ENCODE measurements at regions not wholly inside any gene's neighbourhood (a gene's known extent, or its start where the extent isn't known, plus 50 kb on each side); places are given as distances from the start of the nearest gene placed in this dataset.

DNA sequence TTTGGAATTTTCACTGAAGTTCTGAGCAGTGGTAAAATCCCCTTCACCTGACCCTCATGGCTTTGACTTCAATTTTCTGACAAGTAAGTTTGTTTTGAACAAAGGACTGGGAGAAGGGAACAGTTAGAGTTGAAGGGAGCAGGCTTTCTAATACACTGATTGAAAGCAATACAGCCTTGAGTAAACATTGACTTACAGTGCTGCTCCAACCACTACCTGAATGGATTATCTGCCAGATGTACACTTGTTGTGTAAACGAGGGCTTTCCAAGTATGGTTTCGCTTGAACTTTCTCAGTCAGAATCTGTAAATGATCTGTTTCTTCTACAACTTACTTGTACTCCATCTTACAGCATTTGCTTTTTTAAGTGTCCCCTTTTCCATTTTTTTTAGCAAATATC is 1414.9 kb upstream of the NUDT12 start:
- Histone ChIP-seq H3K4me3 (no peak overlapping the region), H3K27ac (no peak overlapping the region), H3K9me3 (no peaks in the 10 kb centered on the region), H3K36me3 (no peaks in the 10 kb centered on the region), H3K4me1 (no peaks in the 10 kb centered on the region), H3K27me3 (no peaks in the 10 kb centered on the region)
- TF ChIP-seq, protein P1, sequence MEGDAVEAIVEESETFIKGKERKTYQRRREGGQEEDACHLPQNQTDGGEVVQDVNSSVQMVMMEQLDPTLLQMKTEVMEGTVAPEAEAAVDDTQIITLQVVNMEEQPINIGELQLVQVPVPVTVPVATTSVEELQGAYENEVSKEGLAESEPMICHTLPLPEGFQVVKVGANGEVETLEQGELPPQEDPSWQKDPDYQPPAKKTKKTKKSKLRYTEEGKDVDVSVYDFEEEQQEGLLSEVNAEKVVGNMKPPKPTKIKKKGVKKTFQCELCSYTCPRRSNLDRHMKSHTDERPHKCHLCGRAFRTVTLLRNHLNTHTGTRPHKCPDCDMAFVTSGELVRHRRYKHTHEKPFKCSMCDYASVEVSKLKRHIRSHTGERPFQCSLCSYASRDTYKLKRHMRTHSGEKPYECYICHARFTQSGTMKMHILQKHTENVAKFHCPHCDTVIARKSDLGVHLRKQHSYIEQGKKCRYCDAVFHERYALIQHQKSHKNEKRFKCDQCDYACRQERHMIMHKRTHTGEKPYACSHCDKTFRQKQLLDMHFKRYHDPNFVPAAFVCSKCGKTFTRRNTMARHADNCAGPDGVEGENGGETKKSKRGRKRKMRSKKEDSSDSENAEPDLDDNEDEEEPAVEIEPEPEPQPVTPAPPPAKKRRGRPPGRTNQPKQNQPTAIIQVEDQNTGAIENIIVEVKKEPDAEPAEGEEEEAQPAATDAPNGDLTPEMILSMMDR (IDR thresholded peaks at IDR 0.05): no peak
- no peak for DNase-seq (ENCODE audit: low spot score)

GRCh38 chr5:104967806-104968410 is 1405.3 kb upstream of the NUDT12 start:
- no peaks in the 10 kb centered on the region for H3K4me1 ChIP-seq
- no peak overlapping the region for H3K4me3 ChIP-seq
- no peak for DNase-seq (ENCODE audit: low spot score)
- no peaks in the 10 kb centered on the region for H3K27me3 ChIP-seq
- H3K36me3 ChIP-seq: no peaks in the 10 kb centered on the region
- H3K9me3 ChIP-seq: no peaks in the 10 kb centered on the region
- TF ChIP-seq, protein P1 (IDR thresholded peaks at IDR 0.05): no peak
- no peak overlapping the region for H3K27ac ChIP-seq

DNA sequence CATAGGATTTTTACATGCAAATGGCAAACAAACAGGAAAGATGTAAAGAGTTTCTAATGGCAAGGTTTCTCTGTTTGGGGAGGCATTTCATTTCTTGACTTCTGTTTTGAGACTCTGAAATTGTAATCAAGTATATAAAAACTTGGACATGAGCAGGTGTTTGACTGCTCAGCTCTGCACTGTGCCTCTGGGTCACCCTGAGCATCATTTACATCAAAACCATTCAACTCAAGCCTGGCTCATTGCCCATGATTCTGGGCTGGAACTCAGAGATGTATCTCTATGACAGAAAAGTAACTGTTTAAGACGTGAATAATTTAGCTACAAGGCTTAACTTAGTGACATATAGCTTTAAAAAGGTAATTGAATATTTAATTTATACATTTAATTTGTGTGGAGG is 1402.4 kb upstream of the NUDT12 start:
- no peak overlapping the region for H3K4me3 ChIP-seq
- no peaks in the 10 kb centered on the region for H3K4me1 ChIP-seq
- H3K36me3 ChIP-seq: no peaks in the 10 kb centered on the region
- H3K27me3 ChIP-seq: no peaks in the 10 kb centered on the region
- no peak overlapping the region for H3K27ac ChIP-seq
- DNase-seq (ENCODE audit: low spot score): no peak
- TF ChIP-seq, protein P1 (IDR thresholded peaks at IDR 0.05): no peak
- H3K9me3 ChIP-seq: peaks cover 0 to 4% of the 10 kb centered on the region in 2 donors

DNA sequence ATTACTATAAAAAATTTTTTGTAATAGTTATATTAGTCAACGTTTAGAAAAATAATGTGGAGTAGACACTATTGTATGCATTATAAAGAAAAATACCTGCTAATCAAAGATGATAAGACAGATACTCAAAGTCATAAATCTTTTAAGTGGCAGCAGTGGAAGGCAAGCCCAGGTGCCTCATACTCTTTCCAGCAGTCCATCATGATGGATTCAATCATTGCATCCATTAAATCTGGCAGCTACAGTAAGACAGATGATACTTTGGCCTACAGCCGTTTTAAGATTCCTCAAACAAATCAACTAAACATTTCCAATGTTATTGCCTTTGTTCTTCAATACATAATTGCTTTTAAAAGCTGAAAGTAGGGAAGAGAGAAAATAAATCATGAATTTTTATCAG is 1392.9 kb upstream of the NUDT12 start:
- TF ChIP-seq, protein P1 (IDR thresholded peaks at IDR 0.05): no peak
- no peaks in the 10 kb centered on the region for H3K27me3 ChIP-seq
- peaks cover 0 to 4% of the 10 kb centered on the region in 2 donors for H3K9me3 ChIP-seq
- no peaks in the 10 kb centered on the region for H3K36me3 ChIP-seq
- no peak overlapping the region for H3K27ac ChIP-seq
- no peaks in the 10 kb centered on the region for H3K4me1 ChIP-seq
- DNase-seq (ENCODE audit: low spot score): no peak
- H3K4me3 ChIP-seq: no peak overlapping the region

DNA sequence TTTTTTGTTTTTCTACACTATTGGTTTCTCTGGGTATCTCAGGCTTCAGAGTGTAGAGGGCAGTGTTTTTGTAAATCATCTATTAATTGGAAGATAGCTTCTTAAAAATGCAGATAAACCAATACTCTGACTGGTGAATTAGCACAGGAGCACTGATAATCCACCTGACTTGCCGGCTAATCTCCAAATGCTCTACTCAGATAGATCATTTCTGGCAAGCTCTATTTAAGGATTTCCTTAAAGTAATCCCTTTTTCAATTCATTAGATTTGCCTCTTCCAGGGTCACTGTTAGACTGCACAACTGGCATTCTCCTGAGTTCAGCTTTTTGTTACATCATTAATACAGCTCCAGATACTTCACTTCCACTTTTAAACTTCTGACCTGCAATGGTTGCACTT is 1390.3 kb upstream of the NUDT12 start:
- Histone ChIP-seq H3K27me3 (no peaks in the 10 kb centered on the region), H3K9me3 (no peaks in the 10 kb centered on the region), H3K36me3 (no peaks in the 10 kb centered on the region), H3K4me1 (no peaks in the 10 kb centered on the region), H3K27ac (no peak overlapping the region), H3K4me3 (no peak overlapping the region)
- TF ChIP-seq, protein P1 (IDR thresholded peaks at IDR 0.05): no peak
- no peak for DNase-seq (ENCODE audit: low spot score)

GRCh38 chr5:104951829-104952228 is 1389.2 kb upstream of the NUDT12 start:
- no peak for DNase-seq (ENCODE audit: low spot score)
- TF ChIP-seq, protein P1 (IDR thresholded peaks at IDR 0.05): no peak
- Histone ChIP-seq H3K4me1 (no peaks in the 10 kb centered on the region), H3K9me3 (no peaks in the 10 kb centered on the region), H3K36me3 (no peaks in the 10 kb centered on the region), H3K4me3 (no peak overlapping the region), H3K27ac (no peak overlapping the region), H3K27me3 (no peaks in the 10 kb centered on the region)
